HCT116 (cell line): ENCODE measurements at regions not wholly inside any gene's neighbourhood (a gene's known extent, or its start where the extent isn't known, plus 50 kb on each side); places are given as distances from the start of the nearest gene placed in this dataset.

Experiments
- ATAC-seq: fragments of 200-7000 bp; cut with Tn5 transposase; 2 replicates; pipeline ENCODE4 v1.9.1; 2020; ENCODE audit warnings: mild to moderate bottlenecking, moderate library complexity
- BruUV-seq: library from RNA; stranded (reverse); fragments of 400-500 nt; replicated peaks from 2 replicates; lab custom pipeline; 2021; lab: Mats Ljungman, UMichigan
- CTCF ChIA-PET: fragments of 300-600 bp; sonication (Branson Sonifier 250); formaldehyde crosslinking; loops from one replicate; lab custom pipeline; 2021; ENCODE audit warnings: antibody characterized with exemption; lab: Charles Lee
- POLR2A ChIA-PET: fragments of 300-600, 350-600 bp; sonication (Branson Sonifier 250); formaldehyde crosslinking; loops from one replicate; lab custom pipeline; 2021; ENCODE audit warnings: antibody characterized with exemption; lab: Charles Lee
- RAD21 ChIA-PET, 2 experiments: fragments of 300-600 bp; sonication (Branson Sonifier 250); formaldehyde crosslinking; loops; one replicate each; lab custom pipeline; 2023; ENCODE audit warnings: low total read pairs in 2 of 2; ENCODE audit not compliant: uncharacterized antibody in 2 of 2, unreplicated experiment in 2 of 2, low non-redundant PET in 1 of 2; lab: Charles Lee
- DNase-seq: peaks from one replicate; pipeline ENCODE4 v3.0.0-alpha.2; 2010; ENCODE audit warnings: low read depth, low spot score
- H2AFZ ChIP-seq: fragments of 200-600 bp; shearing (Covaris generic), sonication (generic); 2 replicates; pipeline ENCODE4 v1.6.1; 2017; ENCODE audit warnings: low read depth, mixed run types, mixed read lengths, antibody characterized with exemption, low read length; ENCODE audit not compliant: poor library complexity, severe bottlenecking
- H3K27ac ChIP-seq: 2 replicates; pipeline ENCODE4 v1.5.1; 2012; ENCODE audit warnings: low read depth, low read length
- H3K27me3 ChIP-seq: fragments of 200-600 bp; sonication (generic); 2 replicates; pipeline ENCODE4 v1.6.1; 2016; ENCODE audit warnings: mixed run types, low read length, mixed read lengths; ENCODE audit not compliant: insufficient read depth
- H3K36me3 ChIP-seq, 2 experiments: fragments of 200-500 bp in 1 of 2; fragments of 200-600 bp in 1 of 2; sonication (Bioruptor generic) in 1 of 2; sonication (generic) in 1 of 2; 2 replicates each; pipeline versions ENCODE4 v1.5.1 to v1.6.1; 2014 to 2016; ENCODE audit warnings: low read length in 2 of 2, inconsistent platforms in 1 of 2, mixed read lengths in 1 of 2, mixed run types in 1 of 2; ENCODE audit not compliant: insufficient read depth in 2 of 2, control insufficient read depth in 1 of 2
- H3K4me1 ChIP-seq, 2 experiments: fragments of 200-600 bp in 1 of 2; sonication (generic) in 1 of 2; 2 replicates each; pipeline versions ENCODE4 v1.5.1 to v1.6.1; 2012 to 2017; ENCODE audit warnings: low read length in 2 of 2, inconsistent platforms in 1 of 2, mild to moderate bottlenecking in 1 of 2, mixed read lengths in 1 of 2, mixed run types in 1 of 2, moderate library complexity in 1 of 2; ENCODE audit not compliant: insufficient read depth in 2 of 2, control insufficient read depth in 1 of 2
- H3K4me2 ChIP-seq: fragments of 200-600 bp; sonication (generic); 2 replicates; pipeline ENCODE4 v1.6.1; 2017; ENCODE audit warnings: mixed run types, low read length, mixed read lengths
- H3K4me3 ChIP-seq, 2 experiments: fragments of 200-600 bp in 1 of 2; sonication (generic) in 1 of 2; replicated peaks in 1 of 2; 2 replicates each; pipeline ENCODE4 v1.5.1; 2011 to 2016; ENCODE audit warnings: low read length in 2 of 2, control low read depth in 1 of 2, low read depth in 1 of 2, mild to moderate bottlenecking in 1 of 2, mixed read lengths in 1 of 2, mixed run types in 1 of 2
- H3K79me2 ChIP-seq: fragments of 200-600 bp; sonication (generic); 2 replicates; pipeline ENCODE4 v1.6.1; 2017; ENCODE audit warnings: mild to moderate bottlenecking, mixed run types, low read length, moderate library complexity, mixed read lengths; ENCODE audit not compliant: insufficient read depth
- H3K9ac ChIP-seq: fragments of 200-600 bp; sonication (generic); 2 replicates; pipeline ENCODE4 v1.6.1; 2016; ENCODE audit warnings: low read length, mixed read lengths
- H3K9me2 ChIP-seq: fragments of 200-600 bp; sonication (generic), shearing (Covaris generic); 2 replicates; pipeline ENCODE4 v1.6.1; 2017; ENCODE audit warnings: mixed run types, mild to moderate bottlenecking, moderate library complexity; ENCODE audit not compliant: insufficient read depth
- H3K9me3 ChIP-seq, 2 experiments: fragments of 200-500 bp in 1 of 2; fragments of 200-600 bp in 1 of 2; sonication (Bioruptor generic) in 1 of 2; sonication (generic) in 1 of 2; 2 replicates each; pipeline ENCODE4 v1.6.1; 2014 to 2017; ENCODE audit warnings: low read length in 2 of 2, mixed read lengths in 2 of 2, inconsistent platforms in 1 of 2, low read depth in 1 of 2, mild to moderate bottlenecking in 1 of 2, mixed run types in 1 of 2, moderate library complexity in 1 of 2; ENCODE audit not compliant: control insufficient read depth in 1 of 2, insufficient read depth in 1 of 2
- H4K20me1 ChIP-seq: fragments of 200-600 bp; sonication (generic), shearing (Covaris generic); 2 replicates; pipeline ENCODE4 v1.6.1; 2017; ENCODE audit warnings: mixed run types, mild to moderate bottlenecking, moderate library complexity; ENCODE audit not compliant: insufficient read depth
- CEBPB ChIP-seq: IDR thresholded peaks from 2 replicates; pipeline ENCODE4 v1.6.1; 2012; ENCODE audit warnings: low read depth
- POLR2A ChIP-seq: IDR thresholded peaks from 2 replicates; pipeline ENCODE4 v1.7.0; 2011; ENCODE audit warnings: borderline replicate concordance; ENCODE audit not compliant: insufficient read depth, insufficient read length; ENCODE audit errors: extremely low read depth
- REST ChIP-seq: IDR thresholded peaks from 2 replicates; pipeline ENCODE4 v1.6.1; 2012; ENCODE audit warnings: low read depth
- SIN3A ChIP-seq: IDR thresholded peaks from 2 replicates; pipeline ENCODE4 v1.6.1; 2012; ENCODE audit warnings: low read depth
- YY1 ChIP-seq: IDR thresholded peaks from 2 replicates; pipeline ENCODE4 v1.6.1; 2011; ENCODE audit warnings: low read length, low read depth, moderate library complexity, mild to moderate bottlenecking; ENCODE audit not compliant: insufficient replicate concordance; ENCODE audit errors: extremely low read depth
- ZNF274 ChIP-seq: fragments of 200-500 bp; sonication (Bioruptor generic); IDR thresholded peaks from 2 replicates; pipeline ENCODE4 v1.6.1; 2014; ENCODE audit warnings: mild to moderate bottlenecking, low read depth, low read length, inconsistent platforms
- intact Hi-C: fragments of 100-400 bp; cut with micrococcal nuclease; formaldehyde crosslinking; loops from 2 replicates; pipeline ENCODE4 v1.10.0; 2022

DNA sequence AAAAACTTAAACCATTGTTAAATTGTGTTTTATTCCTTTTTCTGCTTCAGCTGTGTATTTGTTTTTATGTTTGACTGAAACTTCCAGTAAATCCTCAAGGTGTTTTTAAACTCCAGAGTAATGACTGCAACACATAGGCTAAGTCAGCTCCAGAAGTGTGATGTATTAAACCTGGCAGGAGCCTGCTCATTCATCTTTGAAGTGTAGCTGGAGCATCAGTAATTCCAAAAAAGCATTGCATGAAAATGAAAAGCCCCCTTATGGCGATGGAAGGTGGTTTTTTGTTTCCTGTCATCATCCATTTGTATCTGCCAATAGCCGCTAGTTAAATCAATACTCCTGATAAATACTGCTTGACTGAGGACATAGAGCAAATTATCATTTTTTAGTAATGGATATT lies 474.2 kb upstream of the ADAMTS16 start:
- ChIA-PET POLR2A (no interaction called here), RAD21 (no interaction called here), CTCF (no interaction called here)
- H3K4me3 ChIP-seq: no peak overlapping the region
- DNase-seq: no peak
- H3K27me3 ChIP-seq: no peaks in the 10 kb centered on the region
- intact Hi-C loops: no loop called here
- H3K4me2 ChIP-seq: no peak overlapping the region
- TF ChIP-seq CEBPB (no peak), POLR2A (no peak)
- peaks cover 26 to 29% of the 10 kb centered on the region in 2 experiments; a peak in 2 of 4 replicates for H3K9me3 ChIP-seq
- no peak overlapping the region for H3K27ac ChIP-seq
- H4K20me1 ChIP-seq: no peaks in the 10 kb centered on the region
- no peaks in the 10 kb centered on the region for H3K9me2 ChIP-seq
- no TSS peak for BruUV-seq
- H2AFZ ChIP-seq: no peak overlapping the region
- no peak overlapping the region for H3K9ac ChIP-seq
- H3K4me1 ChIP-seq: no peaks in the 10 kb centered on the region
- no peaks in the 10 kb centered on the region for H3K36me3 ChIP-seq
- ATAC-seq: no peak
- H3K79me2 ChIP-seq: no peaks in the 10 kb centered on the region

DNA sequence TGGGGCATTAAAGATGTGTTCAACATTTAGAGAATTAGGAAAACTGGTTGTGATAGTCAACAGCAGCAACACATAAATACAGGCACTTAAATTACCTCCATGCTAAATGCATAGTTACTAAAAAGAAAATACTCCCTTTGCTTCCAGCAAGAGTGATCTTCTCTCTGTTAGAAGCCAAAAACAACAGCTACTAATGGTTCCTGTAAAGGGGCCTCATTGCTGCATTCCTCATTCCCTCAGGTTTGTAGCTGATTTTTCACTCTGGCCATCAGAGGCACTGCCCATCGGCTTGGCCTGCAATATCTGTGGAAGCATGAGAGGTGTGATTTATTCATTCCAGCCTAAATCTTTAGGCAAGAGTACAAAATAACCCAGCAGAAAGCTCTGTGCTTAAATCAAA lies 466.0 kb upstream of the ADAMTS16 start:
- Histone ChIP-seq H4K20me1 (no peaks in the 10 kb centered on the region), H3K36me3 (no peaks in the 10 kb centered on the region), H3K4me1 (no peaks in the 10 kb centered on the region), H3K9me3 (peaks cover 10 to 18% of the 10 kb centered on the region in 2 experiments; a peak in 2 of 4 replicates), H3K4me2 (no peak overlapping the region), H2AFZ (no peak overlapping the region), H3K79me2 (no peaks in the 10 kb centered on the region), H3K27ac (no peak overlapping the region), H3K27me3 (no peaks in the 10 kb centered on the region), H3K4me3 (no peak overlapping the region), H3K9me2 (no peaks in the 10 kb centered on the region), H3K9ac (no peak overlapping the region)
- ChIA-PET POLR2A (no interaction called here), CTCF (no interaction called here), RAD21 (no interaction called here)
- no peak for ATAC-seq
- no TSS peak for BruUV-seq
- DNase-seq: no peak
- no peak for TF ChIP-seq SIN3A
- no peak for TF ChIP-seq YY1
- no peak for TF ChIP-seq REST
- no peak for TF ChIP-seq ZNF274
- intact Hi-C loops: no loop called here
